Activated CD8-positive, alpha-beta memory T cell treated with anti-CD3 and anti-CD28 coated beads for 48 hours (primary cell): ENCODE measurements at regions not wholly inside any gene's neighbourhood (a gene's known extent, or its start where the extent isn't known, plus 50 kb on each side); places are given as distances from the start of the nearest gene placed in this dataset.
"Not testable (repeated sequence)": the region's sequence is repeated elsewhere in the genome, so short reads cannot be mapped to it uniquely, and the experiment has no call there.

Source experiments
- DNase-seq, 3 experiments: peaks; one replicate each; pipeline ENCODE4 v3.0.0-alpha.2; 2020; ENCODE audit warnings: low read depth in 2 of 3, low spot score in 2 of 3

- no peak for DNase-seq
Observed at GRCh38 chr13:110045202-110045601, 258.8 kb upstream of the IRS2 start.

DNA sequence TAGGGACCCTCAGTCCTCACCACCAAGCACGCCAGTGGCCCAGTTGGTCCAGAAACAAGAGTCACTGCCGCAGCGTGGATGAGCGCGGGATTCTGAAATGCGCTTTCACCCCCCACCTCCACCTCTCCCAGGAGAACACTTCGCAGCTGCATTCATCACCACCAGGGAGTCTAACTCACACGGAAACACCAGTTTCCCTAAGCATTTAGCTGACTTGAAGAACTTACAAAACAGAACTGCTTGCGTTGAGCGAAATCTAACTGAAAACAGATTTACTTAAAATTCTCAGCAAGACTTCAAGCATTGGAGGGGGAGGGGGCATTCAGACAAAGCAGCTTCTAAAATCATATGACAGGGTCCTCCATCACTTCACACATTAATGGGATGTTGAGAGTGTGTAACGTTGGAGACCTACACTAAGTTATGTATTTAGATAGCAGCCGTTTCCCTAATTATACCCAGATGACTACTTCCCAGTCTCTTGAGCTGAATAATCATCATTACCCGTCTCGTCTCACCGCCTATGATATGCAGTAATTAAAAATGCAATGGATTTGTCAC is 258.2 kb upstream of the IRS2 start:
- DNase-seq: no peak

DNA sequence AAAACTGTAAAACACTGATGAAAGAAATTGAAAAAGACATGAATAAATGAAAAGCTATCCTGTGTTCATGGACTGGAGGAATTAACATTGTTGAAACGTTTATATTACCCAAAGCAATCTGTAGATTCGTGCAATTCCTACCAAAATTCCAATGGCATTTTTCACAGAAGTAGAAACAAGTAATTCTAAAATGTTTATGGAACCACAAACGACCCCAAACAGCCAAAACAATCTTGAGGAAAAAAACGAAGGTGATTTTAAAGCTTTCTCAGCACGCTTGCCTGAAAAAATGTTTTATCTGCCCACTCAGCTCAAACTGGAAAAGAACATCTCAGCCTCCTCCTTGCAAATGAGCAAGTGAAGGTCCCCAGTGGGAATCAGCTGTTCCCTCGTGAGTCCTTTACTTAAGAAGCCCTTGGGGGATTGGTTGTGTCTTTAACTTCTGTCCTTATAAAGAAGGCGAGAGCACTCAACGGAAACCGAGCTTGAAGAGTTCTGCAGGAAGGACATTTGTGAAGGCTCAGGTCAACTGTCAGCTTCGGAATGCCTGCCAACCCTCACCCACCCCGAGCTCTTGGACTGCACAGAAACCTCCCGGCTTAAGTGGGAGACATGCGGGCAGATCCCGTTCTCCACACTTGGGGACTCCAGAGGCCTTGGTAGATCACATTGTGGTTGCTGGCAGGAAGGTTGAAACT is 256.0 kb upstream of the IRS2 start:
- DNase-seq: no peak

DNA sequence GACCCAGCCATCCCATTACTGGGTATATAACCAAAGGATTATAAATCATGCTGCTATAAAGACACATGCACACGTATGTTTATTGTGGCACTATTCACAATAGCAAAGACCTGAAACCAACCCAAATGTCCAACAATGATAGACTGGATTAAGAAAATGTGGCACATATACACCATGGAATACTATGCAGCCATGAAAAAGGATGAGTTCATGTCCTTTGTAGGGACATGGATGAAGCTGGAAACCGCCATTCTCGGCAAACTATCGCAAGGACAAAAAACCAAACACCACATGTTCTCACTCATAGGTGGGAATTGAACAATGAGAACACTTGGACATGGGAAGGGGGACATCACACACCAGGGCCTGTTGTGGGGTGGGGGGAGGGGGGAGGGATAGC is 255.3 kb upstream of the IRS2 start:
- DNase-seq: not testable (repeated sequence)

DNA sequence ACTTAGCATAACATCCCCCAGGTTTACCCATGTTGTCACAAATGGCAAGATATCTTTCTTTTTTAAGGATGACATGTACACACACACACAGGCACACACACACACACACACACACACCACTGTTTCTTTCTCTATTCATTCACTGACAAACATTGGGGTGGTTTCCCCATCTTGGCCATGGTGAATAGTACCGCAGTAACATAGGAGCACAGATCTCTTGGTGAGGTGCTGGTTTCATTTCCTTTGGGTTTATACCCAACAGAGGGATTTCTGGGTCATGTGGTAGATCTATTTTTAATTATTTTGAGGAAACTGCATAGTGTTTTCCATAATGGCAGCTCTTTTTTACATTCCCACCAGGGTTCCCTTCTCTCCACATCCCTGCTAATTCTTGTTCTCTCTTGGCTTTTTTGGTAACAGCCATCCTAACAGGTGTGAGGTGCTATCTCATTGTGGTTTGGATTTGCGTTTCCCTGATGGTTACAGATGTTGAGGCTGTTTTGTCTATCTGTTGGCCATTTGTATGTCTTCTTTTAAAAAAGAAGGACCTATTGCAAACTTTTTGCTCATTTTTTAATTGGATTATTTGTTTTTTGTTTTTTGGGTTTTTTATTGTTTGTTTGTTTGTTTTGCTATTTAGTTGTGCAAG is 251.7 kb upstream of the IRS2 start:
- DNase-seq: no peak

DNA sequence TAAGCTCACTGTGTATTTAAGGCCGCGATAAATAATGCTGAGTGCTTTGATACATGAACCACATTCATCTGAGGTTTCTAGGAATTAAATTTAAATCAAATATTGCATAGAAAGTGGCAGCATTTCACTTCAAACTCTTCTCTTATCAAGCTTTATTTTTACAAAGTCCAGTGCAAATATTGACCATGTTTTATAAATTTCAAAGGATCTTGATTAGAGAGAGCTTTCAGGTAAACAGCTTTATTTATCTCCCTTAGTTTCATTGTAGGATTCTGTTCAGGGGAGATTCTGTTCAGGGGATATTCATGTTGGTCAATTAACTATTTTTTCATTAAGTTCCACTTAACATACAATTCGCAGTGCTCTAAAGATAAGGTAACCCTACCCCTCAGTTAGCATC is 249.7 kb upstream of the IRS2 start:
- no peak for DNase-seq

DNA sequence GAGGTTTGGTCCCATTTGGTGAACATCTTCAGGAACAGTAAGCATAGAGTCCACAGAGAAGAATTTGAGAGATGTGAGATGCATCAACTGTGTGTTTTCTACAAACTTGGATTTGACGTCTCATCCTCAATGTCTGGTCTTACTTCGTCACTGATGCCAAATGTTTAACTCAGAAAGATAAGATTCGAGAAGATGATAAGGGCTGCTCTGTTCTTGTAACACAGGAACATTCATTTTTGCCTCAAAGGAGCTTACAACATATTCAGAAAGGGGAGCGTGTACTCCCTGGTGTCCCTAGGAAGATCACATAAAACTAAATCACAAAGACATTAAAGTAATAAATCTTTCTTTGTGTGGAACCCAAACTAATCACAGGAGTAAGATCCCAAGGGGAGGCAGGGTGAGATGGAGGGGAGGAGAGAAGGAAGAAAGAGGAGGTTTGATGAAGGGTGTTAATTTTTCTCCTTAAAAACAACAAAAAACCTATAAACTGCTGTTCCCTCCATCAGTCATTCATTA is 247.7 kb upstream of the IRS2 start:
- DNase-seq: no peak

- no peak for DNase-seq
Observed at GRCh38 chr13:110032969-110033368, 246.6 kb upstream of the IRS2 start.

- DNase-seq: no peak
Observed at GRCh38 chr13:110030394-110030928, 244.1 kb upstream of the IRS2 start.

DNA sequence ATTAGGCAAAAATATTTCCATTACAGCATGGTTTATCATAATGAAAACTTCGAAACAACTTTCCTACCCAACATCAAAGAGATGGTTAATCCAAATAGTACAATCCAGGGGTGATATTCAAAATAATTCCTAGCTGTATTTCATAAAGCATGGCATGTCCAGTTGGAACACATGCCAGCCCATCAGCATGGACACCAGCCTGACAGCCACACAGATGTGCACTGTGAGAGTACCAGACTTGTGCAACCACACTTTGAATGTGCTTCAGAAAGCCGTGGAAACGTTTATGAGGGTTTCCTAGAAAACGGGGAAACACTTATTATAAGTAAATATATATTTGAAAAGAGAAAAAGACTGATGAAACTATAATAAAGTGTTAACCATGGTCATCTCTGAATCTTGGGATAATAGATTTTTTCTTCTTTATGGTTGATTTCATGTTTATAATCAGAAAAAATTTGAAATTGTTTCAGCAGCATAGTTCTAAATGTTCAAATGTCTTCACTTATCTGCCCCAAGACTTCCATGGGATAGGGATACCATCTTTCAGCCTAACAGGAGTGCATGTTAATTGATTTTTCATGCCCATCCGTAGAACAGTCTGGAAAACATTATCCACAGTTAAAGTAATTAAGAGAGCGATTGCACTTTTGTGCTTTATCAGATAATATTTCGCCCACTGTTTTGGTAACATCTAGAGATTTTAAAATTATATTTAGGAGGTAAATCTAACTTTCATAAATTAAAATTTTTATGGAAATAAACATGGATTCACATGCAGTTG is 242.6 kb upstream of the IRS2 start:
- no peak for DNase-seq

- DNase-seq: no peak
Observed at GRCh38 chr13:110028311-110028710, 241.9 kb upstream of the IRS2 start.

GRCh38 chr13:110027470-110028240 is 241.3 kb upstream of the IRS2 start:
- no peak for DNase-seq

- DNase-seq: no peak
Observed at GRCh38 chr13:110024645-110024980, 238.2 kb upstream of the IRS2 start.

GRCh38 chr13:110023729-110024644 is 237.6 kb upstream of the IRS2 start:
- DNase-seq: no peak

GRCh38 chr13:110018009-110018408 is 231.6 kb upstream of the IRS2 start:
- DNase-seq: no peak

DNA sequence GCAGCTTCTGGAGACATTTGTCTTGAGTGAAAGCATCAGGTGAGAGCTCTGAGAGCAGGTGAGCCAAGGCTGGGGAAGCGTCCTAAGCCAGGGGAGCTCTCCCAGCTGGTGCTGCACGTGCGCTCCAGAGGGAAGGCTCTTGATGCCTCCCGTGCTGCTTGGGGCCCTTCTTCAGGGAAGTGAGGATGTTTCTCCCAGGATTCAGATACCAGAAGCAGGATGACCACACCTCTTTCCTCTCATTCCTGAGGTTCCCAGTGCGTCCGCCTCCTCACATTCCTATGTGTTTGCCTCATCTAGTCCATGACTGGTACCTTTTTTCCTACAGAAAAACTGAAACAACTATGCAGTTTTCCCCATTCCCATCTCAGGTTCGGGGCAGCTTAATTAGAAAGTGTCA is 231.0 kb upstream of the IRS2 start:
- DNase-seq: no peak

DNA sequence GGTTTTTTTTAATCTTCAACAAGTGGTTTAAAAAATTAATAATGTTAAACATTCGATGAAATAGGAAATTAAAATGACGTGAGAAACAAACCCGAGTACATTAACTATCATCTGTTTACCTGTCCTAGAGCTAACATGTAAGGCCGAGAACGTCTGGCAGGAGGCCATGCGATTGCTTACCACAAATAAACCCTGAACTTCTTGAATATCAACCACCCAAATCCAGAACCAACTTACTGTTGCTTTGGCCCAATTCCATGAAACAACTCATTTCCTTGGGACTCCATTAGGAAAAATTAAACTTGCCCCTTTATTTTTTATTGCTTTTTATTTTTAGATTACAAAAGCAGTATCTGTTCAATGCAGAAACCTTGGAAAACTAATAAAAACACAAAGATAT is 228.9 kb upstream of the IRS2 start:
- DNase-seq: no peak

DNA sequence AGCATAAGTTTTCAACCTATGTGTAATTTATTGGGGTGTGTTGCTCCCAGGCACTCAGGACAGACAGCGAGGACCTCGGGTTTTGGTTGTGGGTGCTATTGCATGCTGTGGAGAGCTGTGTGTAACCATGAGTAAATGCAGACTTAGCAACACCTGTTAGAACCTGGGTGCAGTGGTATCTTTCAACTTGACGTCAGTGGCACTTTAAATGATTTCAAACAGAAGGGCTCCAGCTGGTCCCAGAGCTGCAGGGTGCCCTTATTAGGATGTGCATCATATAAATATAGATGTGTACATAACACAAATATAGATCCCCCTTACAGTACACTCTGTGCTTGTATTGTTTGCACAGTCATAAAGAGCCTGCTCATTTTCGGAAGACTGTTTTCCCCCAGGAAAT is 228.3 kb upstream of the IRS2 start:
- DNase-seq: no peak

GRCh38 chr13:110012102-110012739 is 225.8 kb upstream of the IRS2 start:
- no peak for DNase-seq
